GM23248 (cell line): ENCODE measurements at regions not wholly inside any gene's neighbourhood (a gene's known extent, or its start where the extent isn't known, plus 50 kb on each side); places are given as distances from the start of the nearest gene placed in this dataset.

ENCODE experiments used
- EZH2 ChIP-seq: fragments of 200-600 bp; sonication (generic); IDR thresholded peaks from 2 replicates; pipeline ENCODE4 v1.6.1; 2018; ENCODE audit warnings: antibody characterized with exemption, mild to moderate bottlenecking; ENCODE audit not compliant: insufficient read depth, poor library complexity, severe bottlenecking
- EZH2phosphoT487 ChIP-seq: fragments of 200-600 bp; sonication (generic); IDR thresholded peaks from 2 replicates; pipeline ENCODE4 v1.6.1; 2018; ENCODE audit warnings: antibody characterized with exemption, moderate library complexity, mild to moderate bottlenecking, low read depth; ENCODE audit not compliant: insufficient read depth

- TF ChIP-seq EZH2 (no peak), EZH2phosphoT487 (no peak)
Observed at GRCh38 chr5:96022971-96023370, 61.3 kb upstream of the ELL2 start.
